ENCODE measurements at regions not wholly inside any gene's neighbourhood (a gene's known extent, or its start where the extent isn't known, plus 50 kb on each side); places are given as distances from the start of the nearest gene placed in this dataset.
A peak's percentile ranks its signal among the peaks of the same experiment; 100 is the strongest.

DNA sequence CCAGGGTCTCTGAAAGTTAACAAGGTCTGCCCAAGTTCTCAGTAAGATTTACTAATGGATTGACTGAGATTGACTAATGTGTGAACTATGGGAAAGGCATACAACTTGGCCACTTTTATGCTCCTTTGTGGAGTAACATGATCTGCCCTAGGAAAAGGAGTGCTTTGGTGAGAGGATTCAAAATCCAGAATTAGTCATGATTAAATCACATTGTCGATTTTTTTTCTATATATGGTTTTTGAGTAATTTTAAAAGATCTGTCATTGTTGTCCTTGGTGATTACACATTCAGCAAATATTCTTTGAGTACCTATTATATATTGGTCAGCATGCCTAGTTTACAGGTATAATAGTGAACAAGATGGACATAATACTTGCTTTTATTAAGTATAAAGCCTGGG, 147.7 kb upstream of the SYT10 start:
- Histone ChIP-seq H3K27me3 (no peaks in the 10 kb centered on the region), H3K4me1 (peaks cover 0 to 10% (median 0%) of the 10 kb centered on the region in 12 donors), H3K4me3 (no peak overlapping the region), H3K27ac (no peak overlapping the region), H3K9me3 (no peaks in the 10 kb centered on the region), H3K36me3 (no peaks in the 10 kb centered on the region)
- intact Hi-C loops (cut with DNase I) = no loop called here
- ATAC-seq (no peak), DNase-seq (no peak)
- TF ChIP-seq POLR2A (IDR thresholded peaks at IDR 0.05) = no peak
- TF ChIP-seq, protein P1, sequence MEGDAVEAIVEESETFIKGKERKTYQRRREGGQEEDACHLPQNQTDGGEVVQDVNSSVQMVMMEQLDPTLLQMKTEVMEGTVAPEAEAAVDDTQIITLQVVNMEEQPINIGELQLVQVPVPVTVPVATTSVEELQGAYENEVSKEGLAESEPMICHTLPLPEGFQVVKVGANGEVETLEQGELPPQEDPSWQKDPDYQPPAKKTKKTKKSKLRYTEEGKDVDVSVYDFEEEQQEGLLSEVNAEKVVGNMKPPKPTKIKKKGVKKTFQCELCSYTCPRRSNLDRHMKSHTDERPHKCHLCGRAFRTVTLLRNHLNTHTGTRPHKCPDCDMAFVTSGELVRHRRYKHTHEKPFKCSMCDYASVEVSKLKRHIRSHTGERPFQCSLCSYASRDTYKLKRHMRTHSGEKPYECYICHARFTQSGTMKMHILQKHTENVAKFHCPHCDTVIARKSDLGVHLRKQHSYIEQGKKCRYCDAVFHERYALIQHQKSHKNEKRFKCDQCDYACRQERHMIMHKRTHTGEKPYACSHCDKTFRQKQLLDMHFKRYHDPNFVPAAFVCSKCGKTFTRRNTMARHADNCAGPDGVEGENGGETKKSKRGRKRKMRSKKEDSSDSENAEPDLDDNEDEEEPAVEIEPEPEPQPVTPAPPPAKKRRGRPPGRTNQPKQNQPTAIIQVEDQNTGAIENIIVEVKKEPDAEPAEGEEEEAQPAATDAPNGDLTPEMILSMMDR (IDR thresholded peaks at IDR 0.05) = no peak
- 67 to 78% (median 75%) methylated on average over 1 of the region's 1 CpG for WGBS, 4 donors

DNA sequence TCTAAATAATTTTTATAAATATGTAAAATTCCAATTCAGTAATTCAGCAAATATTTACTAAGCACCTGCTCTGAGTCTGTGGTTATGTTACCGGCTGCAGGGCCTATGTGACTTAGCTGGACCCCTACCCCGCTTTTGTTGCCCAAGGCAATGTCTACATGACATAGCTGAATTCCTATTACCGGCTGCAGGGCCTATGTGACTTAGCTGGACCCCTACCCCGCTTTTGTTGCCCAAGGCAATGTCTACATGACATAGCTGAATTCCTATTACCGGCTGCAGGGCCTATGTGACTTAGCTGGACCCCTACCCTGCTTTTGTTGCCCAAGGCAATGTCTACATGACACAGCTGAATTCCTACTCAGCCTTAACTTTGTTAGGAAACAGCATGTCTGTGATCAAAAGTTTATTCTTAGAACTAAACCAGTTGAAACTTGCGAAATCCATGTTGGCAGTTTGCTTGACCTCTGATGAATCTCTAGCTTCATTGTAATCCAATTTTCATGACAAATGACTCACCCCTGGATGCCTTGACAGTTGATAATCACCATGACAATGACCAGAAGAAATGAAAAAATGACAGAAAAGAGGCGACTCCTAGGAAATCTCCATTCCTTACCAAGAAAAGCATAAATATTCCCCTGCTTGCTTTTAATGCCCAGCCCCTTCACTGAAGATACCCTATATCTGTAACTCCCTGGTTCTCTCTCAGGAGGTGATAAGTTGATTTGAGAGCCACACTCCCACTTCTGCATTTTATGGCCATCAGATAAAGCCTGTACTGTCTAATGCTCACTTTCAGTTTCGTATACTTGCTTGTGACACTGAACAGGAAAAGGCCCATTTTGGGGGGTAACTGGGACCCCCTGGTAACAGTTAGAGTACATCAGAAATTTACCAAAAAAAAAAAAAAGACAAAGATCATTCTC, 148.4 kb upstream of the SYT10 start:
- no peaks in the 10 kb centered on the region for H3K9me3 ChIP-seq
- H3K36me3 ChIP-seq = no peaks in the 10 kb centered on the region
- no peak overlapping the region for H3K4me3 ChIP-seq
- no peak for DNase-seq
- TF ChIP-seq, protein P1 (IDR thresholded peaks at IDR 0.05) = no peak
- TF ChIP-seq POLR2A (IDR thresholded peaks at IDR 0.05) = no peak
- intact Hi-C loops (cut with DNase I) = no loop called here
- WGBS, 4 donors = 47 to 56% (median 51%) methylated on average over 8 of the region's 8 CpGs
- peak; percentile 32 to 67 (median 40) for ATAC-seq
- no peak overlapping the region for H3K27ac ChIP-seq
- H3K4me1 ChIP-seq = peaks cover 0 to 10% (median 0%) of the 10 kb centered on the region in 12 donors
- H3K27me3 ChIP-seq = no peaks in the 10 kb centered on the region

DNA sequence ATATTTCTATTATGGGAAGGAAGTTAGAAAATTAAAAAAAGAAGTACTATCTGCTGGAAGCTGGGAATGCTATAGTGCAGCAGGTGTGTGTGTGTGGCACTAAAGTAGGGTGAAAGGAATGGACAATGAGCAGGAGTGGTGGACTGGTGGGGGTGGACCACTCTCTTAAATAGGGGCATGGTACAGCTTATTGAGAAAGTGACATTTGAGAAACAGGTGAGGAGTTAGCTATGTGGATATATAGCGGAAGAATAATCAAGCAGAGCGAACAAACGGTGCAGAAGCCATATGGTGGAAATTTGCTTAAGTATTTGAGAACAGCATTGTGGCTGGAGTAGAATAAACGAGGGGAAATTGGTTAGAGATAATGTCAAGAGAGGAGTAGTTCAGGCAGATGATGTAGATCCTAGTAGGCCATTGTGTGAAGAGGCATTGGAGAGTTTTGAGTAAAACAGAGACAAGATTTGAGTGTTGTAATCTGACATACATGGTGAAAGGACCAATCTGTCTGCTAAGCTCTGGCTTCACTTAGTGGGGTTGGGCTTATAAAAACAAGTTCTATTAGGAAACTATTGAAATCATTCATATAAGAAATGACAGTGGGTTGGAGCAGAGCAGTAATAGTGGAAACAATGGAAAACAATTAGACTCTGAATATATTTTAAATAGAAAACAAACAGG, 149.2 kb upstream of the SYT10 start:
- ATAC-seq (no peak), DNase-seq (no peak)
- Histone ChIP-seq H3K9me3 (no peaks in the 10 kb centered on the region), H3K36me3 (no peaks in the 10 kb centered on the region), H3K4me3 (no peak overlapping the region), H3K4me1 (peaks cover 0 to 10% (median 0%) of the 10 kb centered on the region in 12 donors), H3K27ac (no peak overlapping the region), H3K27me3 (no peaks in the 10 kb centered on the region)
- TF ChIP-seq, protein P1 (IDR thresholded peaks at IDR 0.05) = no peak
- no peak for TF ChIP-seq POLR2A (IDR thresholded peaks at IDR 0.05)
- intact Hi-C loops (cut with DNase I) = no loop called here
- 56 to 70% (median 57%) methylated on average over 4 of the region's 4 CpGs for WGBS, 4 donors

DNA sequence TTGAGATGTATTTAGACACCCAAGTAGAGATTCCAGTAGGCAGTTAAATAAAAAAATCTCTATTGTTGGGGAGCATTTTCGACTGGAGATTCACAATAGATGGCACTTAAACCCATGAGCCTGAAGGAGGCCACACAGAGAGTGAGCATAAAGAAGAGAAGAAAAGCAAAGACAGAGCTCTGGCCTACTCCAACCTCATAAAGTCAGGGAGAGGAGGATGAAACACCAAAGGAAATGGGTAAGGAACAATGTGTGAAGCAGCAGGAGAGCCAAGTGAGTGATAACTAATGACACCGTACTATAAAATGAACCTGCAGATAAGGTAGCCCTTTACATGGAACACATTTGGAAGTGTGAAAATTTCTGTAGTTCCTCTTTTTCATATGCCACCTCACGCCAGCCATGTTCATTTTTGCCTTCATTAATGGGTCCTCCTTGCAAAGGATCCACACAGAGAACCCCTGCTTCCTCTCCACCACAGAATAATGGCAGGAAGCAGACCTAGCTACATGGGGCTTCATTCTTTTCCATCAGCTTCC, 150.0 kb upstream of the SYT10 start:
- Histone ChIP-seq H3K36me3 (no peaks in the 10 kb centered on the region), H3K27me3 (no peaks in the 10 kb centered on the region), H3K9me3 (no peaks in the 10 kb centered on the region), H3K4me1 (peaks cover 0 to 10% (median 0%) of the 10 kb centered on the region in 12 donors), H3K4me3 (no peak overlapping the region), H3K27ac (no peak overlapping the region)
- intact Hi-C loops (cut with DNase I) = no loop called here
- 40 to 49% (median 44%) methylated on average over 3 of the region's 3 CpGs for WGBS, 4 donors
- TF ChIP-seq, protein P1 (IDR thresholded peaks at IDR 0.05) = no peak
- TF ChIP-seq POLR2A (IDR thresholded peaks at IDR 0.05) = no peak
- DNase-seq (no peak), ATAC-seq (no peak)

Measured in heart left ventricle (tissue), 16 donors.